Peyer's patch (tissue), 4 donors: ENCODE measurements at regions not wholly inside any gene's neighbourhood (a gene's known extent, or its start where the extent isn't known, plus 50 kb on each side); places are given as distances from the start of the nearest gene placed in this dataset.

Source experiments
- DNase-seq, 3 donors: peaks; one replicate each; pipeline ENCODE4 v3.0.0-alpha.2; 2017 to 2019
- H3K27ac ChIP-seq, 4 donors: fragments of 200-600 bp; sonication (generic); one replicate each; pipeline ENCODE4 v1.5.1; 2016 to 2019
- H3K27me3 ChIP-seq, 2 donors: fragments of 200-600 bp; sonication (generic); one replicate each; pipeline ENCODE4 v1.5.1; 2019
- H3K36me3 ChIP-seq, 3 donors: fragments of 200-600 bp; sonication (generic); one replicate each; pipeline ENCODE4 v1.5.1; 2016 to 2019
- H3K4me1 ChIP-seq, 4 donors: fragments of 200-600 bp; sonication (generic); one replicate each; pipeline ENCODE4 v1.5.1; 2016 to 2019
- H3K4me3 ChIP-seq, 4 donors: fragments of 200-600 bp; sonication (generic); 1 replicate in 3 of 4; 2 replicates in 1 of 4; pipeline ENCODE4 v1.5.1; 2016 to 2019; ENCODE audit warnings: mild to moderate bottlenecking in 1 of 4
- H3K9me3 ChIP-seq, 4 donors: fragments of 200-600 bp; sonication (generic); one replicate each; pipeline ENCODE4 v1.5.1; 2016 to 2019; ENCODE audit warnings: mild to moderate bottlenecking in 1 of 4
- POLR2A ChIP-seq, 2 donors: fragments of 450-650 bp; IDR thresholded peaks; one replicate each; pipeline ENCODE4 v1.5.1; 2017; ENCODE audit warnings: antibody characterized with exemption in 2 of 2, mild to moderate bottlenecking in 2 of 2, moderate library complexity in 2 of 2
- TF ChIP-seq, protein P1 (sequence below), 6 experiments: fragments of 450-650 bp in 4 of 6; fragments of 200-600 bp in 2 of 6; sonication (generic) in 1 of 6; IDR thresholded peaks; one replicate each; pipeline ENCODE4 v1.5.1; 2017 to 2019; ENCODE audit warnings: antibody characterized with exemption in 6 of 6, mild to moderate bottlenecking in 3 of 6, moderate library complexity in 1 of 6

DNA sequence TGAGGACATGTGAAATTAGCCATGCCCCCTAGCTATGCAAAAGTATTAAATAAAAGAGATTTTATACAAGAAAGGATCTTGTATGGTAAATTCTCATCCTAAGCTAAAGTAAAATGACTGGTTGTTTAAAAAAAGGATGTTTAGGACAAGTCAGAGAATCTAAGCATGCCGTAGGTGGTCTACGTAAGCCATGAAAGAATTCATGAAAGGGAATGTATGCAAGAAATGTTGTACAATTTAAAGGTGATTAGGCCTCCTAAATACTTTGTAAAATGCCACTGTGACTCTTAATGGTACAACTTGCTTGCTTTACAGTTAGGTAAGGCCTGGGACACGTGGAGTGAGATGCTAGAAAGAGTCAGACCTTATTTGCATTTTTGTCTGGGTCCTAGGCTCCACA, 209.0 kb downstream of the EFHB start:
- no peaks in the 10 kb centered on the region for H3K4me1 ChIP-seq
- no peak overlapping the region for H3K4me3 ChIP-seq
- H3K27me3 ChIP-seq, result no peaks in the 10 kb centered on the region
- H3K27ac ChIP-seq, result no peak overlapping the region
- no peak for DNase-seq
- no peak for TF ChIP-seq POLR2A (IDR thresholded peaks at IDR 0.05)
- TF ChIP-seq, protein P1, sequence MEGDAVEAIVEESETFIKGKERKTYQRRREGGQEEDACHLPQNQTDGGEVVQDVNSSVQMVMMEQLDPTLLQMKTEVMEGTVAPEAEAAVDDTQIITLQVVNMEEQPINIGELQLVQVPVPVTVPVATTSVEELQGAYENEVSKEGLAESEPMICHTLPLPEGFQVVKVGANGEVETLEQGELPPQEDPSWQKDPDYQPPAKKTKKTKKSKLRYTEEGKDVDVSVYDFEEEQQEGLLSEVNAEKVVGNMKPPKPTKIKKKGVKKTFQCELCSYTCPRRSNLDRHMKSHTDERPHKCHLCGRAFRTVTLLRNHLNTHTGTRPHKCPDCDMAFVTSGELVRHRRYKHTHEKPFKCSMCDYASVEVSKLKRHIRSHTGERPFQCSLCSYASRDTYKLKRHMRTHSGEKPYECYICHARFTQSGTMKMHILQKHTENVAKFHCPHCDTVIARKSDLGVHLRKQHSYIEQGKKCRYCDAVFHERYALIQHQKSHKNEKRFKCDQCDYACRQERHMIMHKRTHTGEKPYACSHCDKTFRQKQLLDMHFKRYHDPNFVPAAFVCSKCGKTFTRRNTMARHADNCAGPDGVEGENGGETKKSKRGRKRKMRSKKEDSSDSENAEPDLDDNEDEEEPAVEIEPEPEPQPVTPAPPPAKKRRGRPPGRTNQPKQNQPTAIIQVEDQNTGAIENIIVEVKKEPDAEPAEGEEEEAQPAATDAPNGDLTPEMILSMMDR (IDR thresholded peaks at IDR 0.05), result no peak
- H3K36me3 ChIP-seq, result no peaks in the 10 kb centered on the region
- H3K9me3 ChIP-seq, result no peaks in the 10 kb centered on the region

DNA sequence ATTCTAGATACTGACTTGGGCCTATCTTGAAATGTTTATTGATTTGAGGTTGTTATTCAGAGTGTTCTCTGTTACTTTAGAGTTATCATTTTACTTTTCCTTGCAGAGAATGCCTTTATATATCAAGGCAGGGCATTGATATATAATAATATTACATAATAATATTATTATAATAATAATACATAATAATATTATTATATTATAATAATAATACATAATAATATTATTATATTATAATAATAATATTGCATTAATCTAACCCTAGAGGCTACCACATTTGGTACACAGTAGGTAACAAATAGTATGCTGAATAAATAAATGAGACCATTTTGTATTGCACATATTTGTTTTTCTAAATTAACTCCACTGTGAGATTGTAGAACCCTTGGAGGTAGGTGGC, 216.3 kb downstream of the EFHB start:
- TF ChIP-seq POLR2A (IDR thresholded peaks at IDR 0.05), result no peak
- TF ChIP-seq, protein P1 (IDR thresholded peaks at IDR 0.05), result no peak
- no peaks in the 10 kb centered on the region for H3K36me3 ChIP-seq
- H3K27ac ChIP-seq, result no peak overlapping the region
- no peaks in the 10 kb centered on the region for H3K27me3 ChIP-seq
- H3K4me3 ChIP-seq, result no peak overlapping the region
- no peaks in the 10 kb centered on the region for H3K4me1 ChIP-seq
- no peaks in the 10 kb centered on the region for H3K9me3 ChIP-seq
- no peak for DNase-seq

DNA sequence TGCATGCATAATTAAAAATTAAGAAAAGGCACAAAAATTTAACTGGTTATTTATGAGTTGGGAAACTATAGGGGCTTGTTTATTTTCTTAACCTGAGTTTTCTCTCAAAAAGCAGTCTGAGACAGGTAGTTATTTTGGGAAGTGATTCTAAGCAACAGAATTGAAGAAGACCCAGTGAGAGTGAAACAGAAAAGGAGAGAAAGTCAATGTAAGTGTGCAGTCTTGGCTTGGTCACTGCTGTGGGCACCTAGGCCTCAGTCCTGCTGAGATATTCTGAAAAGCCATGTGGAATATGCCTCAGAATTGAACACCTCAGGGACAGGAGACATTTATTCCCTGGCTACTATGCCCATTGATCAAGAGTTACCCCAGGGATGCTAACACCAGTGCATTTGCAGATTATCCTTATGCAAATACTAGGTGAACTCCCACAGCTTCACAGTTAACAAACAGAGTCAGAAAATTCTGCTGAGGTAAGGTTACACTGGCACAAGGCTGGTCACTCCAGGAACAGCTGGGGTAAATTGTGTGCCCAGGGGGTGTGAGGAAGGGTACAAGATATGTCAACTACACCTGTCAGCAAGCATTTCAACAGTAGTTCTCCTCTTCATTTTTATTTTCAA, 222.7 kb downstream of the EFHB start:
- H3K4me3 ChIP-seq, result no peak overlapping the region
- H3K36me3 ChIP-seq, result no peaks in the 10 kb centered on the region
- no peak for TF ChIP-seq POLR2A (IDR thresholded peaks at IDR 0.05)
- TF ChIP-seq, protein P1 (IDR thresholded peaks at IDR 0.05), result no peak
- no peaks in the 10 kb centered on the region for H3K4me1 ChIP-seq
- no peak for DNase-seq
- H3K9me3 ChIP-seq, result no peaks in the 10 kb centered on the region
- no peak overlapping the region for H3K27ac ChIP-seq
- H3K27me3 ChIP-seq, result no peaks in the 10 kb centered on the region

DNA sequence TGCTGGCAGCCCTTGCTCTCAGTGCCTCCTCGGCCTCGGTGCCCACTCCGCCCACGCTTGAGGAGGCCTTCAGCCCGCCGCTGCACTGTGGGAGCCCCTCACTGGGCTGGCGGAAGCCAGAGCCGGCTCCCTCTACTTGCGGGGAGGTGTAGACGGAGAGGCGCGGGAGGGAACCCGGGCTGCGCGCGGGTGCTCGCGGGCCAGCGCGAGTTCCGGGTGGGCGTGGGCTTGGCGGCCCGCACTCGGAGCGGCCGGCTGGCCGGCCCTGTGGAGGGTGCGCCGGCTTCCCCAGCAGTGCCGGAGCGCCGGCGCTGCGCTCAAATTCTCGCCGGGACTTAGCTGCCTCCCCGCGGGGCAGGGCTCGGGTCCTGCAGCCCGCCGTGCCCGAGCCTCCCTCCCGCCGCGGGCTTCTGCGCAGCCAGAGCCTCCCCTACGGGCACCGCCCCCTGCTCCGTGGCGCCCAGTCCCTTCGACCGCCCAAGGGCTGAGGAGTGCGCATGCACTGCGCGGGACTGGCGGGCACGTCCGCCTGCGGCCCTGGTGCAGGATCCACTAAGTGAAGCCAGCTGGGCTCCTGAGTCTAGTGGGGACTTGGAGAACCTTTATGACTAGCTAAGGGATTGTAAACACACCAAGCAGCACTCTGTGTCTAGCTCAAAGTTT, 231.5 kb downstream of the EFHB start:
- TF ChIP-seq POLR2A (IDR thresholded peaks at IDR 0.05), result no peak
- TF ChIP-seq, protein P1 (IDR thresholded peaks at IDR 0.05), result no peak
- Histone ChIP-seq H3K9me3 (no peaks in the 10 kb centered on the region), H3K27me3 (no peaks in the 10 kb centered on the region), H3K36me3 (no peaks in the 10 kb centered on the region), H3K4me3 (no peak overlapping the region), H3K4me1 (no peaks in the 10 kb centered on the region), H3K27ac (no peak overlapping the region)
- DNase-seq, result no peak

DNA sequence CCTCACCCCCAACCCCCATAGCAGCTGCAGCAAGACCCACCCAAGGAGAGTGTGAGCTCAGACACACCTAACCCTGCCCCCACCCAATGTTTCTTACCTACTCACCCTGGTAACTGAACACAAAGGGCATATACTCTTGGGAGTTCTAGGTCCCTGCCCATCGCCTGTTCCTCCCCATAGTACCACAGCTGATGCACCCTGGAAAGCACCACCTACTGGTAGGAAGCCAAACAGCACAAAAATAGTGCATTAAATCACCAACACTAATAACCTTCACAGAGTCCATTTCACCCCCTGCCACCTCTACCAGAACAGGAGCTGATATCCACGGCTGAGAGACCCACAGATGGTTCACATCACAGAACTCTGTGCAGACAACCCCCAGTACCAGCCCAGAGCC, 245.2 kb downstream of the EFHB start:
- Histone ChIP-seq H3K36me3 (no peaks in the 10 kb centered on the region), H3K9me3 (peaks cover 0 to 5% (median 2%) of the 10 kb centered on the region in 4 donors), H3K27me3 (no peaks in the 10 kb centered on the region), H3K4me3 (no peak overlapping the region), H3K4me1 (no peaks in the 10 kb centered on the region), H3K27ac (no peak overlapping the region)
- no peak for TF ChIP-seq POLR2A (IDR thresholded peaks at IDR 0.05)
- TF ChIP-seq, protein P1 (IDR thresholded peaks at IDR 0.05), result no peak
- no peak for DNase-seq
